ENCODE measurements at regions not wholly inside any gene's neighbourhood (a gene's known extent, or its start where the extent isn't known, plus 50 kb on each side); places are given as distances from the start of the nearest gene placed in this dataset.
A peak's percentile ranks its signal among the peaks of the same experiment; 100 is the strongest.

DNA sequence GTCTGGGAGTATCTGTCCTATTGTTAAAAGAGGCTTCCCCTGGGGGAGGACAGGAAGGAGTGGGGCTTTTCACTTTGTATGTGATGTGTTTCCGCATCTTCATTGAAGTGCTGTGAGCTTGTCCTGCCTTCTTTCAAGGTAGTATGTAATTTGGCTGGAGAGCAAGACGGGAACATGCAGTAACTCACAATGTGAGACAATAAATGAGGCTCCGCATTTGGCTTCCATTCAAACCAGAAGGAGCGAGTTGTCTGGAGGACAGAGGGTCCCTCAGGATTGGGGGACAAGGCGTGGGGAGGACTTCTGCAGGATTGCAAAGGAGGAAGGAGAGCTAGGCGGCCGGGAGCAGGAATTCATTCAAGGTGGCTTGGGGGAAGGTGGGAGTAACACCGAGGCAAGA, 203.5 kb downstream of the RBFOX3 start:
- H3K4me3 ChIP-seq, result no peak overlapping the region
- ATAC-seq (replicated peaks in 6 of 8), result no peak
- in situ Hi-C loops (cut with MboI; ENCODE audit: low pct_unique_long_range_greater_than_20kb in 2 of 9, low sequenced_read_pairs in 9 of 9, unreplicated experiment in 9 of 9), result loop anchor here in 2 of 9 experiments (25.0 kb wide), 1 partner anchor 305 kb away; no protein-coding TSS in a partner anchor
- H3K4me1 ChIP-seq (replicated peaks in 1 of 2), result no peaks in the 10 kb centered on the region
- no peak overlapping the region for H3K27ac ChIP-seq
- WGBS, 10 experiments, result 0 to 83% (median 45%) methylated on average over 2 to 8 of the region's 8 CpGs

DNA sequence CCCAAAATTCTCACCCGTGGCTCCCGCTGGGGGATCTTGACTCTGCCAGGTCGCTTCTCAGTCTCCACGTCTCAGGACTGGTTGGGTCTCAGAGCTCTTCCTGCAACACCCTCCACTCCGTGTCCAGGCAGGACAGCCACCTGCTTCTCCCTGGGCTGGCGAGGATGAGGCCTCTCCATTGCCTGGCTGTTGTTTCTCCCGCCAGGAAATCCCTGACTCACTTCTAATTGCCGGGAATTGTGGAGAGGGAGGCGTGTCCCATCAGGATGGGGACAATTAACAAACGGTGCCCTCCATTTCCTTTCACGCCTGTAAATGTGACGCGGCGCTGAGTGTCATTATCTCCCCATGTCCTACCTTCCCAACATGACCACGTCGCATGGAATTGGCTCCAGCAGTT, 204.5 kb downstream of the RBFOX3 start:
- 14 to 76% (median 58%) methylated on average over 1 to 12 of the region's 16 CpGs; no CpG with 5 or more reads in 4 of the 10 experiments for WGBS, 10 experiments

DNA sequence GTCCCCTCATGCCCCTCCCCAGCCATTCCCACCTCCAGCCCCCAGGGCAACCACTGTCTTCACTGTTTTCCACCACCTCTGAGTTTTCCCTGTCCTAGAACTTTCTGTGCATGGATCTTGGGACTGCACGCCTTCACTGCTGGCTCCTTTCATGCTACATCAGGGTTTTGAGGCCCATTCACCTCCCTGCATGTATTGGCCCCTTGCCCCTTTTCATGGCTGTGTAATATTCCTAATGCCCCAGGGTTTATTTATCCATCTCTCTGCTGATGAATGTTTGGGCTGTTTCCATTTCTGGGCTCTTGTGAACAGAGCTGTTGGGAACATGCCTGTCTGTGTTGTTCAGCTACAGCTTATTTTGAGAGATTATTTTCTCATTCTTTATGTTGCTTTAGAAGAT, 205.0 kb downstream of the RBFOX3 start:
- Histone ChIP-seq H3K27ac (no peak overlapping the region), H3K4me3 (no peak overlapping the region), H3K4me1 (replicated peaks in 1 of 2) (no peaks in the 10 kb centered on the region)
- no peak for ATAC-seq (replicated peaks in 6 of 8)
- in situ Hi-C loops (cut with MboI; ENCODE audit: low pct_unique_long_range_greater_than_20kb in 2 of 9, low sequenced_read_pairs in 9 of 9, unreplicated experiment in 9 of 9), result loop anchor here in 2 of 9 experiments (25.0 kb wide), 1 partner anchor 306 kb away; no protein-coding TSS in a partner anchor
- 86% methylated on average over 1 of the region's 1 CpG; no CpG with 5 or more reads in 9 of the 10 experiments for WGBS, 10 experiments

More for the DNA sequence above, 204.5 kb downstream of the RBFOX3 start:
- ATAC-seq (replicated peaks in 6 of 8), result no peak
- H3K27ac ChIP-seq, result no peak overlapping the region
- H3K4me3 ChIP-seq, result no peak overlapping the region
- in situ Hi-C loops (cut with MboI; ENCODE audit: low pct_unique_long_range_greater_than_20kb in 2 of 9, low sequenced_read_pairs in 9 of 9, unreplicated experiment in 9 of 9), result loop anchor here in 2 of 9 experiments (25.0 kb wide), 1 partner anchor 306 kb away; no protein-coding TSS in a partner anchor
- H3K4me1 ChIP-seq (replicated peaks in 1 of 2), result no peaks in the 10 kb centered on the region

DNA sequence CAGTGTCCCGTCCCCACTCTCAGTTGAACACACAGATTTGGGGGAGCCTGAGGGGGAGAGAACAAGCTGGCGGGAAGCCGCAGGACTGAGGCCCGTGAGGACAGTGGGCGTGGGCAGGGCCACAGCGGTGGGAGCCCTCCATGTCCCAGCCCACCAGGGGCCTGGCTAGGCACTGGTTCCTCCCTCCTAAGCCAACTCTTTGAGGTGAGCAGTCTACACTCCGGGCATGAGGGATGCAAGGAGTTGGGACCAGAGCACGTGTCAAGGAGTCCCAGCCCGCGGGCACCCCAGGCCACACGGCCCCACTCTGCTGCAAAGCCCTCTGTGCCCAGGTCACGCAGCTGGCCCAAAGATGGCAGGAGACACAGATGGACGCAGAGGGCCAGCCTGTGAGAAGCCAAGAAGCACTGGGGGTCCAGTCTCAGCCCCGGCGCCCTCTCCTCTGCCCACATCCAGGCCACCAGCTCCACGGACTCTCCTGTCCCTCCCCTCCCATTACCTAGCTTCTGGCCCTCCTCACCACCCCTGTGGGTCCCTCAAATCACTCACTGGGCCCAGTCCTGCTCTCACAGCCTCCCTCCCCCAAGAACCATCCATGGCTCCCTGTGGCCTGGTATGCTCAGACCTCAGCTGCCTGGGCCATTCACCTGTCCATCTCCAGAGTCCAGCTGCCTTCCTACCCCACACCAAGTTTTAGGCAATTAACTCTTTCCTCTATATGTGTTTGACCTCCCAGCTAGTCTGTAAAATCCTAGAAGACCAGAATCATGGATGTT, 206.5 kb downstream of the RBFOX3 start:
- WGBS, 10 experiments, result 60 to 100% (median 68%) methylated on average over 1 to 5 of the region's 16 CpGs; no CpG with 5 or more reads in 5 of the 10 experiments
- in situ Hi-C loops (cut with MboI; ENCODE audit: low pct_unique_long_range_greater_than_20kb in 2 of 9, low sequenced_read_pairs in 9 of 9, unreplicated experiment in 9 of 9), result loop anchor here in 2 of 9 experiments (25.0 kb wide), 1 partner anchor 308 kb away; no protein-coding TSS in a partner anchor
- H3K27ac ChIP-seq, result no peak overlapping the region
- no peak for ATAC-seq (replicated peaks in 6 of 8)
- no peak overlapping the region for H3K4me3 ChIP-seq
- no peaks in the 10 kb centered on the region for H3K4me1 ChIP-seq (replicated peaks in 1 of 2)

DNA sequence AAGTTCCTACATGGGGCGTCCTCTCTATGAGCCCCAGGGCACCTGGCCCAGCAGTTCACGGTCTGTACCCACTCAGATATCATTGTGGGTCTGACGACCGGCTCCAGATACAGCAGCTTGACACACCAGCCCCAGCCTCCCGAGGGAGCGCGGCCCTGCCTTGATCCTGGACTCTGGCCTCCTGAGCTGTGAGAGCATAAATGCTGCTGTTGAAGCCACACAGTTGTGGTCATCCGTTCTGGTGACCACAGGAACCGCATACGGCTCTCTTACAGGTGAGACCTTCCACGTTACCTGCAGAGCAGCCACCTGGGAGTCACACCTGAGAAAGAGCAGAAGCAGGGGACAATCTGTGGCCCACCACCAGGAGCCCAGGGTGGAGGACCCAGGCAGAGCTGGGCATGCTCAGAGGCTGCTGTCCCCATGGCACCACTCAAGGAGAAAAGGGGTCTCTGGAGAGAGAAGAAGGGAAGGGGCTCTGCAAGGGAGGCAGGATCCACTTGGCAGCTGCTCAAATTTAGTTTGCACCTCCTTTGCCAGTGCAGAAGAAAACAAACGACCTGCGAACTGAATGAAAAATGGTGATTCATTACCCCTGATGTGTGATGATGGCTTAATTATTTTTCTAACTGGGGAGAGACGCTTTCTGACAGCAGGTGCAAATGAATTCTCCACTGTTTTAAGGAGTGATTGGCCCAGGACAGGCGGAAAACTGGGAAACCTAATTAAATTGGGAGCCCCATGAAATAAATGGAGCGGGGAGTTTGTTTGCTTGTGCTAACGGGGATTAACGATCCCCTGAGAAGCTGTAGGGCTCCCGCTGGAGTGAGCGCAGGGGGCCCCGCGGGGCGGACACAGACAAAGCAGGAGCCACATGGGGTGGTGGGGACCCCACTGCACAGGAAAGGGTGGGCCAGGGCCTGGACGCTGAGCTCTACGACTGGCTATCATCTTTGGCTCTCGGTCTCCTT, 208.9 kb downstream of the RBFOX3 start:
- Histone ChIP-seq H3K27ac (no peak overlapping the region), H3K4me3 (no peak overlapping the region), H3K4me1 (replicated peaks in 1 of 2) (no peaks in the 10 kb centered on the region)
- in situ Hi-C loops (cut with MboI; ENCODE audit: low pct_unique_long_range_greater_than_20kb in 2 of 9, low sequenced_read_pairs in 9 of 9, unreplicated experiment in 9 of 9), result loop anchor here in 2 of 9 experiments (25.0 kb wide), 1 partner anchor 310 kb away; no protein-coding TSS in a partner anchor
- peak in 4 of 8 experiments; percentile 4 to 9 (median 6) for ATAC-seq (replicated peaks in 6 of 8)
- 10 to 100% (median 65%) methylated on average over 1 to 15 of the region's 26 CpGs; no CpG with 5 or more reads in 1 of the 10 experiments for WGBS, 10 experiments

DNA sequence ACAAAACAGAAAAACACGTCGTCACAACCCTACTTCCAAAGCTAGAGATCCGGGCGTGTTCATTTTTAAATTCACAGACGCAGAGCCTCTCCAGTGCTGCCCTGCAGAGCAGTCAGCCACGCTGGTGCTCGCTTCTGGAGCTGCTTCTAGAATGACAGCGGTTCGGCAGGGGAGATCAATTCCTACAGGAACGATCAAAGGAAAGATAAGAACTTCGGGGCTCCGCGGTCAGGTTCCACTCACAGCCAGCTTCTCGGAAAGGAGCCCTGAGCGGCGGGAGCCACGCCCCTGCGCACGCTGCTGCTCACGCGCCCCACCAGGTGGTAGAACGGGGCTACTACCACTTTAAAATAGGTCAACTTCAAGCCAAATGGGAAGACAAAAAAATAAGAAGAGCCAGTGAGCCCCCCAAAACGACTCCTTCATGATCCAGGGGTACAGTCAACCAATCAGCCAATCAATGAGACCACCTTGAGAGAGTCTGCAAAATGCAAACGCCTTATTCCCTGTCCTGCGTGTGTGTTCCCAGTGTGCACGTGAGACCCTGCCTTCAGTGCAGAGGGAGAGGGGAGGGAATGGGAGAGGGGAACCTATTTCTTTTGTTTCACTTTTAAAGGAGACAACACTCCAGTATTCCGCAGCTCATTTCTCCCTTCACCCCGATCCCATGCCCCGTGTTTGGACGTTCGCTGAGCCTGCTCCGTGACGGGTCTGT, 209.7 kb downstream of the RBFOX3 start:
- no peaks in the 10 kb centered on the region for H3K4me1 ChIP-seq (replicated peaks in 1 of 2)
- in situ Hi-C loops (cut with MboI; ENCODE audit: low pct_unique_long_range_greater_than_20kb in 2 of 9, low sequenced_read_pairs in 9 of 9, unreplicated experiment in 9 of 9), result loop anchor here in 2 of 9 experiments (25.0 kb wide), 1 partner anchor 311 kb away; no protein-coding TSS in a partner anchor
- ATAC-seq (replicated peaks in 6 of 8), result peak; percentile 77 to 90 (median 84)
- 0 to 23% (median 3%) methylated on average over 1 to 14 of the region's 33 CpGs; no CpG with 5 or more reads in 2 of the 10 experiments for WGBS, 10 experiments
- H3K4me3 ChIP-seq, result peak overlapping the region in 4 of 5 donors; percentile 7 to 30 (median 12)
- no peak overlapping the region for H3K27ac ChIP-seq

DNA sequence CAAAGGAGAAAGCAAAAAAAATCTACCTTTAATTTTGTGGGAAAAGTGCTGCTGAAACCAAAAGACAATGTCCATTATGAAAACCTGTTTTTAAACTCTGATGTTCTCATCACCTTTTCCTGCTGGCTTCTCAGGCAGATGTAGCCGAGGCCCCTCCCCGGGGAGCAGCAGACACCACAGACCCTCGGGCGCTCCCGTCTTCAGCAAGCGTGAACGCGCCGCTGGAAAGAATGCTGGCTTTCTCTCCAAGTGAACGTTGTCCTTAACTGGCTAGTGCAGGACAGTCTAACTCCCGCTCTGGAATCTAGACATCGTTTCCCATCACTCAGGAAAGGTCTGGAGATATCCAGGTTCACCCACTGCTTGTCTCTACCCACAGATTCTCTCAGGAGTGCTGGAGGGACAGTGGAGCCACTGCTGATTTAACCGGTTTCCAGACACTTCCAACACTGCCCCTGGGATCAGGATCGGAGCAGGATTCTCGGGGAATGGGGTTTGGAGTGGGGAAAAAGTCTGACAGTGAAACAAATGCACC, 211.2 kb downstream of the RBFOX3 start:
- H3K4me1 ChIP-seq (replicated peaks in 1 of 2), result no peaks in the 10 kb centered on the region
- no peak overlapping the region for H3K4me3 ChIP-seq
- no peak overlapping the region for H3K27ac ChIP-seq
- WGBS, 10 experiments, result 0 to 77% (median 62%) methylated on average over 2 to 10 of the region's 15 CpGs; no CpG with 5 or more reads in 3 of the 10 experiments
- in situ Hi-C loops (cut with MboI; ENCODE audit: low pct_unique_long_range_greater_than_20kb in 2 of 9, low sequenced_read_pairs in 9 of 9, unreplicated experiment in 9 of 9), result loop anchor here in 8 of 9 experiments (10.0 to 25.0 kb wide), 6 partner anchors 212 to 315 kb away; no protein-coding TSS in a partner anchor
- ATAC-seq (replicated peaks in 6 of 8), result no peak

DNA sequence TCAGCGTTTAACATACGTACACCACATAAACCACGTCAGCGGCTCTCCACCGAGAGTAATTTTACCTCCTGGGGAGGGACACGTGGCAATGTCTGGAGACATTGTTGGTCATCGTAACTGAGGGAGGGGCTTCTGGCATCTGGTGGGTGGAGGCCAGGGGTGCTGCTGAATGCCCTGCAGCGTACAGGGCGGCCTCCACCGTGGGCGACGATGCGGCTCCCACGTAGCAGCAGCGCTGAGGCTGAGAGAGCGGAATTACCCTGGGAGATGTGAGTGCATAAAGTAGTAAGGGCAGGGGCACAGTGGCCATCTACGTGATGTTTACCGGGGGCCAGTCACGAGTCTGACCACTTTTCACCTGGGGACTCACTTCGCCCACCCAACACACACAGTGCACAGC, 212.4 kb downstream of the RBFOX3 start:
- no peak for ATAC-seq (replicated peaks in 6 of 8)
- Histone ChIP-seq H3K4me3 (no peak overlapping the region), H3K4me1 (replicated peaks in 1 of 2) (no peaks in the 10 kb centered on the region), H3K27ac (no peak overlapping the region)
- in situ Hi-C loops (cut with MboI; ENCODE audit: low pct_unique_long_range_greater_than_20kb in 2 of 9, low sequenced_read_pairs in 9 of 9, unreplicated experiment in 9 of 9), result loop anchor here in 8 of 9 experiments (10.0 to 25.0 kb wide), 5 partner anchors 211 to 314 kb away; no protein-coding TSS in a partner anchor
- 40 to 72% (median 67%) methylated on average over 1 to 12 of the region's 20 CpGs; no CpG with 5 or more reads in 7 of the 10 experiments for WGBS, 10 experiments

DNA sequence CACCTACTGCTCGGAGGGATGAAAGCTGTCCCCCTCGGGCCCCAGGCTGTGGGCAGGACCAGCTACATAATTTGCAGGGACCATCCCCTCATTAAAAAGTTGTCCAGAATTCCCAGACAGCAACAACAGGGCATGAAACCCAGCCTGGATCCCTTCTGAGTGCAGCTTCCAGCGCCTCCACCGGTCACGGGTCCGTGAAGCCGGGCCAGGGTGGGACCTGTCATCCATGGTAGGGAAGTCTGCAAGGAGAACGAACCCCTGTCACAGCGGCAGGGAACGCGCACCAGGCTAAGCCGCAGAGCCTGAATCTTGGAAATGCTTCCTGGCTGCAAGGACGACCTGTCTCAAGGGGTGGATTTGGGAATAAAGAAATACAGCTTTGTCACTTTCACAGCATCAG, 214.2 kb downstream of the RBFOX3 start:
- H3K4me1 ChIP-seq (replicated peaks in 1 of 2), result no peaks in the 10 kb centered on the region
- no peak for ATAC-seq (replicated peaks in 6 of 8)
- in situ Hi-C loops (cut with MboI; ENCODE audit: low pct_unique_long_range_greater_than_20kb in 2 of 9, low sequenced_read_pairs in 9 of 9, unreplicated experiment in 9 of 9), result loop anchor here in 8 of 9 experiments (10.0 to 25.0 kb wide), 5 partner anchors 209 to 312 kb away; no protein-coding TSS in a partner anchor
- no peak overlapping the region for H3K27ac ChIP-seq
- no peak overlapping the region for H3K4me3 ChIP-seq
- WGBS, 10 experiments, result 17 to 90% (median 65%) methylated on average over 2 to 7 of the region's 13 CpGs; no CpG with 5 or more reads in 5 of the 10 experiments

DNA sequence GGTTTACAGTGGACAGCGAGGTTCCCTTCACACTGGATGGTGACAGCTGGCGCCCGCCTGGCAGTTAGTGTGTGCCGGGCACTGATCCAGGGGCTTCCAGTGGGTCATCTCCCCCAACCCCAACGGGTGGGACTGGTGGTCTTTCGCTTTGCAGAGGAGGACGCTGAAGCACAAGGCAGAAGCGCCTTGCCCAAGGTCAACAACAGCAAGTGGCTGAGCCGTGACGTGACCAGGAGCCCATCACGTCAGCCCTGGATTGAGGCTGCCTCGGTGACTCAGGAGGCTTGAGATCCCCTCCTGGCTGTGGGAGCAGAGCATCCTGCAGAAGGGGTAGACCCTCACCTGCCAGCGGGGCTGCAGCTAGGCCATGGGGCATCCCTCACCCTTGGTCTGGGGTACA, 215.3 kb downstream of the RBFOX3 start:
- Histone ChIP-seq H3K4me3 (no peak overlapping the region), H3K27ac (no peak overlapping the region), H3K4me1 (replicated peaks in 1 of 2) (no peaks in the 10 kb centered on the region)
- 7 to 100% (median 88%) methylated on average over 2 to 4 of the region's 13 CpGs; no CpG with 5 or more reads in 6 of the 10 experiments for WGBS, 10 experiments
- no peak for ATAC-seq (replicated peaks in 6 of 8)
- in situ Hi-C loops (cut with MboI; ENCODE audit: low pct_unique_long_range_greater_than_20kb in 2 of 9, low sequenced_read_pairs in 9 of 9, unreplicated experiment in 9 of 9), result loop anchor here in 8 of 9 experiments (10.0 to 25.0 kb wide), 5 partner anchors 208 to 311 kb away; no protein-coding TSS in a partner anchor

DNA sequence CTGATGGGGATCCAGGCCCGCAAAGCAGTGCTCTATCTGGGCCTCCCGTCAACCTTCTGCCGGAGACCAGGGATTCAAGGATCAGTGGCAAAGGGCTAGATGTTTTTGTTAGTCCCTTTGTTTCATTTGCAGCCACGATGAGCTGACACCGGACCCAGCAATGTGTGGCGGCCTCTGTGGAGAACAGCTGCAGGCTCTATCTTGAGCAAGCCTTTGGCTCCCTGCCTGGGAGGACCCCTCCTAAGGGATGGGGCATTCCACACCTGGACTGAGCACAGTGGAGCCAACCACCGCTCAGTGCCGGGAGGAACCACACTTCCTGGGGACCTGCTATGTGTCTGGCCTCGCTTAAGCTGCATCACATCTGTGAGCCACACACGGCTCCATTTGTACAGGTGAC, 215.8 kb downstream of the RBFOX3 start:
- in situ Hi-C loops (cut with MboI; ENCODE audit: low pct_unique_long_range_greater_than_20kb in 2 of 9, low sequenced_read_pairs in 9 of 9, unreplicated experiment in 9 of 9), result loop anchor here in 8 of 9 experiments (10.0 to 25.0 kb wide), 5 partner anchors 208 to 310 kb away; no protein-coding TSS in a partner anchor

More for the DNA sequence above, 215.8 kb downstream of the RBFOX3 start:
- no peak for ATAC-seq (replicated peaks in 6 of 8)
- H3K4me3 ChIP-seq, result no peak overlapping the region
- H3K27ac ChIP-seq, result no peak overlapping the region
- H3K4me1 ChIP-seq (replicated peaks in 1 of 2), result no peaks in the 10 kb centered on the region
- 0 to 73% (median 48%) methylated on average over 1 to 4 of the region's 10 CpGs; no CpG with 5 or more reads in 6 of the 10 experiments for WGBS, 10 experiments
